Endodermal cell (in vitro differentiated cells): ENCODE measurements at regions not wholly inside any gene's neighbourhood (a gene's known extent, or its start where the extent isn't known, plus 50 kb on each side); places are given as distances from the start of the nearest gene placed in this dataset.

Source experiments
- DNase-seq: peaks from one replicate; pipeline ENCODE4 v3.0.0-alpha.2; 2017
- H3K27ac ChIP-seq: 2 replicates; pipeline ENCODE4 v1.5.1; 2013; ENCODE audit warnings: mild to moderate bottlenecking, low read depth, low read length, moderate library complexity
- H3K27me3 ChIP-seq: 2 replicates; pipeline ENCODE4 v1.6.1; 2013; ENCODE audit warnings: mild to moderate bottlenecking, low read length, moderate library complexity; ENCODE audit not compliant: insufficient read depth, control insufficient read depth, poor library complexity, severe bottlenecking
- H3K36me3 ChIP-seq: 2 replicates; pipeline ENCODE4 v1.7.0; 2013; ENCODE audit warnings: mild to moderate bottlenecking, low read length, moderate library complexity; ENCODE audit not compliant: control insufficient read depth, insufficient read depth
- H3K4me1 ChIP-seq: one replicate; pipeline ENCODE4 v1.7.0; 2013; ENCODE audit warnings: low read length; ENCODE audit not compliant: control insufficient read depth, insufficient read depth
- H3K4me3 ChIP-seq: 2 replicates; pipeline ENCODE4 v1.5.1; 2013; ENCODE audit warnings: mild to moderate bottlenecking, low read length, moderate library complexity
- H3K9ac ChIP-seq: 2 replicates; pipeline ENCODE4 v1.6.1; 2013; ENCODE audit warnings: mild to moderate bottlenecking, low read length, moderate library complexity; ENCODE audit not compliant: poor library complexity, severe bottlenecking; ENCODE audit errors: extremely low read depth
- H3K9me3 ChIP-seq: 2 replicates; pipeline ENCODE4 v1.6.1; 2013; ENCODE audit warnings: mild to moderate bottlenecking, low read length, moderate library complexity; ENCODE audit not compliant: control insufficient read depth
- H3K27ac Mint-ChIP-seq: 2 replicates; pipeline ENCODE4 v1.8.0; 2020; ENCODE audit warnings: mixed read lengths
- H3K27me3 Mint-ChIP-seq: 2 replicates; pipeline ENCODE4 v1.8.0; 2021; ENCODE audit warnings: mild to moderate bottlenecking, mixed read lengths; ENCODE audit not compliant: insufficient read depth
- H3K36me3 Mint-ChIP-seq: 2 replicates; pipeline ENCODE4 v1.8.0; 2020; ENCODE audit warnings: low read depth, mixed read lengths
- H3K4me1 Mint-ChIP-seq: 2 replicates; pipeline ENCODE4 v1.8.0; 2020; ENCODE audit warnings: mixed read lengths
- H3K4me3 Mint-ChIP-seq: 2 replicates; pipeline ENCODE4 v1.8.0; 2020; ENCODE audit warnings: mild to moderate bottlenecking, moderate library complexity, mixed read lengths
- H3K9me3 Mint-ChIP-seq: 2 replicates; pipeline ENCODE4 v1.8.0; 2020; ENCODE audit warnings: mild to moderate bottlenecking, mixed read lengths
- WGBS, 2 experiments: methylation state at CpG; one replicate each; pipeline versions ENCODE4 v1.1.5 to v1.1.7; 2013; ENCODE audit warnings: missing lambda C conversion rate in 2 of 2, mixed read lengths in 1 of 2; ENCODE audit not compliant: insufficient coverage in 1 of 2, insufficient read length in 1 of 2; 5-methylcytosine and 5-hydroxymethylcytosine counted together
- TF ChIP-seq, protein P1 (sequence below): fragments of 200-600 bp; sonication (generic); conservative IDR thresholded peaks from 2 replicates; pipeline ENCODE4 v1.5.0; 2021; ENCODE audit warnings: antibody characterized with exemption, mild to moderate bottlenecking

DNA sequence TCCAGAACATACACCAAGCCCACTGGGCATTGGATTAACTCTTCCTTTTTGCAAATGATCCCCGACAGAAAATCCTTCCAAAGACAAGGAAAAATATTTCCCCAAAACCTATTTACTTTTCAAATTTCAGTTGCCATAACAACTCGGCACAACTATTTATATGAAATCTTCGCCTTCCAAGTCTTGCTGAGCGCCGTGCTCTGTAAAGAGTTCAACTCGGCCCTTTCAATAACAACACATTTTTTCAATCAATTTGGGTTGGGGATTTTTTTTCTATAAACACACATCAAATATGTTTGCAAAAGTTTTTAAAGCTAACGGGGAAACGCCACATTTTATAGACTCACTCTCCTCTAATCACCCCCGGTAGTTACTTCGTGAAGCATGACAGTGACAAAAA lies 333.8 kb downstream of the MN1 start:
- peaks cover 44% of the 10 kb centered on the region for H3K27me3 Mint-ChIP-seq
- H3K9me3 Mint-ChIP-seq: no peaks in the 10 kb centered on the region
- TF ChIP-seq, protein P1, sequence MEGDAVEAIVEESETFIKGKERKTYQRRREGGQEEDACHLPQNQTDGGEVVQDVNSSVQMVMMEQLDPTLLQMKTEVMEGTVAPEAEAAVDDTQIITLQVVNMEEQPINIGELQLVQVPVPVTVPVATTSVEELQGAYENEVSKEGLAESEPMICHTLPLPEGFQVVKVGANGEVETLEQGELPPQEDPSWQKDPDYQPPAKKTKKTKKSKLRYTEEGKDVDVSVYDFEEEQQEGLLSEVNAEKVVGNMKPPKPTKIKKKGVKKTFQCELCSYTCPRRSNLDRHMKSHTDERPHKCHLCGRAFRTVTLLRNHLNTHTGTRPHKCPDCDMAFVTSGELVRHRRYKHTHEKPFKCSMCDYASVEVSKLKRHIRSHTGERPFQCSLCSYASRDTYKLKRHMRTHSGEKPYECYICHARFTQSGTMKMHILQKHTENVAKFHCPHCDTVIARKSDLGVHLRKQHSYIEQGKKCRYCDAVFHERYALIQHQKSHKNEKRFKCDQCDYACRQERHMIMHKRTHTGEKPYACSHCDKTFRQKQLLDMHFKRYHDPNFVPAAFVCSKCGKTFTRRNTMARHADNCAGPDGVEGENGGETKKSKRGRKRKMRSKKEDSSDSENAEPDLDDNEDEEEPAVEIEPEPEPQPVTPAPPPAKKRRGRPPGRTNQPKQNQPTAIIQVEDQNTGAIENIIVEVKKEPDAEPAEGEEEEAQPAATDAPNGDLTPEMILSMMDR: no peak
- DNase-seq: no peak
- Histone ChIP-seq H3K9ac (no peak overlapping the region), H3K36me3 (no peaks in the 10 kb centered on the region), H3K4me3 (no peak overlapping the region), H3K9me3 (peaks cover 5% of the 10 kb centered on the region), H3K4me1 (no peaks in the 10 kb centered on the region), H3K27me3 (peaks cover 18% of the 10 kb centered on the region), H3K27ac (no peak overlapping the region)
- WGBS, 2 experiments: 85 to 91% methylated on average over 6 to 10 of the region's 10 CpGs
- peaks cover 2% of the 10 kb centered on the region for H3K4me1 Mint-ChIP-seq
- H3K36me3 Mint-ChIP-seq: no peaks in the 10 kb centered on the region
- no peak overlapping the region for H3K4me3 Mint-ChIP-seq
- no peak overlapping the region for H3K27ac Mint-ChIP-seq

DNA sequence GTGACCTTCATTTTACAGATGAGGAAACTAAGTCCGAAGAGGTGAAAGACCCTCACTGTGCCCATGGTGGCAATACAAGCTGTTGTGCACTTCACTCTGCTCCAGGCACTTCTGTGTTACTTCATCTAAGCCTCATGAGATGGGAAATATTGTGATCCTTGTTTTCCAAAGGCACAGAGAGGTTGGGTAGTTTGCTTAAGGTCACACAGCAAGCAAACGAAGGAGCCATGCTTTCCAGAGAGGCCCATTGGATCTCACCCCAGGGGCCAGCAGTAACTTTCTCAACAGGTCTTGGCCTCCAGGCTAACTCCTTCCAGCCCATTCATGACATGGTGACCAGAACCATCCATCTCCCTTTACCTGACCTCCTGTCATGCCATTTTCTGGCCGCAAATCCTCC lies 332.8 kb downstream of the MN1 start:
- Mint-ChIP-seq H3K27me3 (peaks cover 35% of the 10 kb centered on the region), H3K36me3 (no peaks in the 10 kb centered on the region), H3K4me1 (no peaks in the 10 kb centered on the region), H3K27ac (no peak overlapping the region), H3K4me3 (no peak overlapping the region), H3K9me3 (no peaks in the 10 kb centered on the region)
- DNase-seq: no peak
- Histone ChIP-seq H3K4me1 (no peaks in the 10 kb centered on the region), H3K9me3 (peaks cover under 1% of the 10 kb centered on the region), H3K27ac (no peak overlapping the region), H3K4me3 (no peak overlapping the region), H3K36me3 (no peaks in the 10 kb centered on the region), H3K9ac (no peak overlapping the region), H3K27me3 (peaks cover 18% of the 10 kb centered on the region)
- WGBS, 2 experiments: 63 to 67% methylated on average over 2 to 3 of the region's 3 CpGs
- TF ChIP-seq, protein P1: no peak

DNA sequence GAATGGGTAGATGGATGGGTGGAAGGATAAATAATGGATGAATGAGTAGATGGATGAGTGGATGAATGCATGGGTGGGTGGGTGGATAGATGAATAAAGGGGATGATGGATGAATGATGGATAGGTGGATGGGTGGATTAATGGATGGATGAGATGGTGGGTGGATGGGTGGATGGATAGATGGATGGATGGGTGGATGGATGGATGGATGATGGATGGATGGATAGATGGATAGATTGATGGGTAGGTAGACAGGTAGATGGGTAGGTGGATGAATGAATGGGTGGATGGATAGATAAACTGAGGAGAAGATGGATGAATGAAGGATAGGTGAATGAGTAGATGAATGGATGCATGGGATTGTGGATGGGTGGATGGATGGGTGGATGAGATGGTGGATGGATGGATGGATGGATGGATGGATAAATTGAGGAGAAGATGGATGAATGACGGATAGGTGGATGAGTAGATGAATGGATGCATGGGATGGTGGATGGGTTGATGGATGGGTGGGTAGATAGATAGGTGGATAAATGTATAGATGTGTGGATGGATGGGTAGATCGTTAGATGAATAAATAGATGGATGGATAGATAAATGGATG lies 331.3 kb downstream of the MN1 start:
- WGBS, 2 experiments: 91 to 100% methylated on average over 2 of the region's 2 CpGs
- H3K4me3 ChIP-seq: no peak overlapping the region
- peaks cover 6% of the 10 kb centered on the region for H3K4me1 Mint-ChIP-seq
- TF ChIP-seq, protein P1: no peak
- H3K9me3 ChIP-seq: no peaks in the 10 kb centered on the region
- H3K4me1 ChIP-seq: peaks cover under 1% of the 10 kb centered on the region
- H3K27me3 ChIP-seq: peaks cover 18% of the 10 kb centered on the region
- H3K27ac ChIP-seq: no peak overlapping the region
- no peaks in the 10 kb centered on the region for H3K36me3 ChIP-seq
- H3K27me3 Mint-ChIP-seq: peaks cover 28% of the 10 kb centered on the region
- no peak for DNase-seq
- no peak overlapping the region for H3K27ac Mint-ChIP-seq
- H3K9me3 Mint-ChIP-seq: no peaks in the 10 kb centered on the region
- no peaks in the 10 kb centered on the region for H3K36me3 Mint-ChIP-seq
- no peak overlapping the region for H3K9ac ChIP-seq
- H3K4me3 Mint-ChIP-seq: no peak overlapping the region
